ENCODE measurements at regions not wholly inside any gene's neighbourhood (a gene's known extent, or its start where the extent isn't known, plus 50 kb on each side); places are given as distances from the start of the nearest gene placed in this dataset.

GRCh38 chr13:68390987-68391386 is 1160.9 kb upstream of the PCDH9 start:
- TF ChIP-seq ZNF571 (tag by site-specific recombination; IDR thresholded peaks at IDR 0.05) (no peak), ZNF292 (tag by site-specific recombination; IDR thresholded peaks at IDR 0.05; ENCODE audit: borderline replicate concordance, low read depth) (no peak), CTCF (tag by site-specific recombination; IDR thresholded peaks at IDR 0.05) (no peak), ZNF561 (tag by site-specific recombination; IDR thresholded peaks at IDR 0.05; ENCODE audit: borderline replicate concordance) (no peak), ZNF747 (tag by site-specific recombination; IDR thresholded peaks at IDR 0.05) (no peak), ZNF560 (tag by site-specific recombination; IDR thresholded peaks at IDR 0.05; ENCODE audit: borderline replicate concordance) (no peak), WT1 (tag by site-specific recombination; IDR thresholded peaks at IDR 0.05) (no peak), ZNF121 (tag by site-specific recombination; IDR thresholded peaks at IDR 0.05) (no peak), ZSCAN5A (tag by site-specific recombination; IDR thresholded peaks at IDR 0.05) (no peak), REST (tag by site-specific recombination; IDR thresholded peaks at IDR 0.05) (no peak)
